ENCODE measurements at regions not wholly inside any gene's neighbourhood (a gene's known extent, or its start where the extent isn't known, plus 50 kb on each side); places are given as distances from the start of the nearest gene placed in this dataset.

DNA sequence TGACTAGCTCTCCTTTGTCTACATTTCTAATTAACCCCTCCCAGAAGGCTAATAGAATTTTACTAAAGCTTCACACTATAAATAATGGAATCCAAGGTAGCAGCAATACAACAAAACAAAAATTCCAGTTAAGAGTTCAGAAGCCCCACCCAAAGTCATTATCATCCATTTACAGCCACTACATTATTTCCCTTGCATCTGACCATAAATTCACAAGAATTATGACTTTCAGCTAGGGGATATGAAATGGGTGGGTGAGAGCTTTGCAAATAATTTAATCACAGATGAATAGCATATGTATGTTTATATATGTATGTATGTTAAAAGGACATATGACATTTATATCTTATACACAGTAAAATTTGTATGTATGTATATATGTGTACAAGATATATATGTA lies 65.3 kb upstream of the PTGDR start:
- H3K4me3 ChIP-seq (ENCODE audit: low read length) = no peak overlapping the region
- no peak for TF ChIP-seq CTCF (IDR thresholded peaks at IDR 0.05; ENCODE audit: insufficient read depth, low read depth, low read length, missing control alignments)
- no peak for DNase-seq (ENCODE audit: low read depth)

DNA sequence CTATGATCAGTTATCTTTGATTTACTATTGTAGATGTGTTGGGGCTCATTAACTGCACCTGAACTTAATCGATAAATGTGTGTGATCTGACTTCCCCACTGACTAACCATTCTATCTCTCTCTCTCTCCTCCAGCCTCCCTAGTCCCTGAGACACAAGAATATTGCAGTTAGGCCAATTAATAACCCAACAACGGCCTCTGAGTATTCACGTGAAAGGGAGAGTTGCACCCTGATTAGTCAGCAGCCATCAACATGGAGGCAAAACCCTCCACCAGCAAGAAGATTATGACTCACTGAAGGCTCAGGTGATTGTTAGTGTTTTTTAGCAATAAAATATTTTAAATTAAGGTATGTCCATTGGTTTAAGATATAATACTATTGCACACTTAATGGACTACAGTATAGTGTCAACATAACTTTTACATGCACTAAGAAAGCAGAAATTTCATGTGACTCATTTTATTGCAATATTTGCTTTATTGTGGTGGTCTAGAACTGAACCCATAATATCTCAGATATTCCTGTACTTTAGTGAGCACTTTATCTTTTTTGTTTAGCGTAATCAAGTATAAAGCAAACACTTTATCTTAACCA lies 77.1 kb upstream of the PTGDR start:
- no peak for TF ChIP-seq CTCF (IDR thresholded peaks at IDR 0.05; ENCODE audit: insufficient read depth, low read depth, low read length, missing control alignments)
- DNase-seq (ENCODE audit: low read depth) = no peak
- no peak overlapping the region for H3K4me3 ChIP-seq (ENCODE audit: low read length)

DNA sequence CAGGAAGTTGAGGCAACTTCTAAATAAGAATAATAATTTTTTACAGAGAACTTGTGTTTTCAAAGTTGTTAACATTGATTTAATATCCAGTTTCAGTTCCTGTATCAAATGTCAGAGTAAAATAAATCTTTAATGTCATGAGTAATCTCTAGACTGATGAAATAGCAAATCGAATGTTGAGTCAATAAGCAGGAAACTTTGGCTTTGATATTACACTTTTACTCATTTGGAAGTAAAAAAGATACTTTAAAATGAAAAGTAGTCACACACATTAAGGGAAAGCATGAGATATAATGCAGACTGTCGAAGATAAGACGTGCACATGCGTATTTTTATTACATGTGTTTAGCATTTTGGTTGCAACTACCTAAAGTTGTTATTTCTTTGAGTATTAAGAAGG lies 78.2 kb upstream of the PTGDR start:
- H3K4me3 ChIP-seq (ENCODE audit: low read length) = no peak overlapping the region
- no peak for TF ChIP-seq CTCF (IDR thresholded peaks at IDR 0.05; ENCODE audit: insufficient read depth, low read depth, low read length, missing control alignments)
- no peak for DNase-seq (ENCODE audit: low read depth)

DNA sequence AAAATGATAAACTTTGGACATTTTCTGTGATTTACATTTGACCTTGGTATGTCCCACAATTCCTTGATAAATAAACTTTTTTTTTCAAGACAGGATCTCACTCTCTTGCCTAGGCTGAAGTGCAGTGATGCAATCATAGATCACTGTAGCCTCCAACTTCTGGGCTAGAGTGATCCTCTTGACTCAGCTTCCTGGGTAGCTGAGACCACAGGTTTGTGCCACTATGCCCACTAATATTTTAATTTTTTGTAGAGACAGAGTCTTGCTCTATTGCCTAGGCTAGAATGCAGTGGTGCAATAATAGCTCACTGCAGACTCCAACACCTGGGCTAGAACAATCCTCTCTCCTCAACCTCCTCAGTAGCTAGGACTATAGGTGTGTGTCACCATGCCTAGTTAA lies 79.1 kb upstream of the PTGDR start:
- TF ChIP-seq CTCF (IDR thresholded peaks at IDR 0.05; ENCODE audit: insufficient read depth, low read depth, low read length, missing control alignments) = no peak
- no peak overlapping the region for H3K4me3 ChIP-seq (ENCODE audit: low read length)
- DNase-seq (ENCODE audit: low read depth) = no peak

- no peak overlapping the region for H3K4me3 ChIP-seq (ENCODE audit: low read length)
- no peak for TF ChIP-seq CTCF (IDR thresholded peaks at IDR 0.05; ENCODE audit: insufficient read depth, low read depth, low read length, missing control alignments)
- no peak for DNase-seq (ENCODE audit: low read depth)
Measured at GRCh38 chr14:52185178-52185577, 82.3 kb upstream of the PTGDR start.

- DNase-seq (ENCODE audit: low read depth) = no peak
- no peak for TF ChIP-seq CTCF (IDR thresholded peaks at IDR 0.05; ENCODE audit: insufficient read depth, low read depth, low read length, missing control alignments)
- no peak overlapping the region for H3K4me3 ChIP-seq (ENCODE audit: low read length)
Measured at GRCh38 chr14:52182853-52183252, 84.6 kb upstream of the PTGDR start.

DNA sequence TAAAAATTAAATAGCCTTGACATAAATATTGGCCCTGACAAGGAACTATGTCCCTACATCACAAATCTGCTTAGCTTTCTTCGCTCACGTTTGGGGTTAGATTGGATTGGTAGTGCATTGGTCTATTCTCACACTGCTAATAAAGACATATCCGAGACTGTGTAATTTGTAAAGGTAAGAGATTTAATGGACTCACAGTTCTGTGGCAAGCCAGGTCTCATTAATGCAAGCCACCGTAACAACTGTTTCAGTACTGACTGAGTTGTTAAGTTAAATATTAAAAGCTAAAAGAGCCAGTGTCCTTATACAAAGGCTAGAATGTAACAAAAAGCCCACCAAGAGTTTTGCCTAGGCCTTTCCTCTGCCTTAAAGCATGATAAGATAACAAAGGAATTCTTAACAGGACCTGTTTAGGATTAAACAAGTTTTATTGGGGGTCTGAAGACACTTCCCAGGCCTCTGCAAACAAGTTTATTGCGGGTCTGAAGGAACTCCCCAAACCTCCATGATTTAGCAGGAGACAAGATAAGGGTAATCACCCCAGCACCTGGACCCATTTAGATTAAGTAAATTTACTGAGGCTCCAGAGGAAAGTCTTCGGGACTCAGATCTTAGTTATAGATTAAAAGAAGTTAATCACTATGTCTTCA lies 88.2 kb upstream of the PTGDR start:
- DNase-seq (ENCODE audit: low read depth) = no peak
- H3K4me3 ChIP-seq (ENCODE audit: low read length) = no peak overlapping the region
- no peak for TF ChIP-seq CTCF (IDR thresholded peaks at IDR 0.05; ENCODE audit: insufficient read depth, low read depth, low read length, missing control alignments)
